NCI-H1417 treated with DMSO at 0.1 percent for 48 hours (cell line): ENCODE measurements at regions not wholly inside any gene's neighbourhood (a gene's known extent, or its start where the extent isn't known, plus 50 kb on each side); places are given as distances from the start of the nearest gene placed in this dataset.

Experiments
- DNase-seq: peaks from one replicate; lab custom pipeline; 2025; lab: John Stamatoyannopoulos, UW

GRCh38 chr1:168782559-168783116 is 53.6 kb upstream of the DPT start:
- no peak for DNase-seq

GRCh38 chr1:168783458-168784210 is 54.6 kb upstream of the DPT start:
- no peak for DNase-seq

- no peak for DNase-seq
Observed at GRCh38 chr1:168786476-168787330, 57.7 kb upstream of the DPT start.

- no peak for DNase-seq
Observed at GRCh38 chr1:168788258-168788657, 59.3 kb upstream of the DPT start.

GRCh38 chr1:168789501-168789900 is 60.5 kb upstream of the DPT start:
- no peak for DNase-seq

GRCh38 chr1:168792142-168792541 is 63.1 kb upstream of the DPT start:
- DNase-seq = no peak

GRCh38 chr1:168792592-168793125 is 63.7 kb upstream of the DPT start:
- DNase-seq = no peak

DNA sequence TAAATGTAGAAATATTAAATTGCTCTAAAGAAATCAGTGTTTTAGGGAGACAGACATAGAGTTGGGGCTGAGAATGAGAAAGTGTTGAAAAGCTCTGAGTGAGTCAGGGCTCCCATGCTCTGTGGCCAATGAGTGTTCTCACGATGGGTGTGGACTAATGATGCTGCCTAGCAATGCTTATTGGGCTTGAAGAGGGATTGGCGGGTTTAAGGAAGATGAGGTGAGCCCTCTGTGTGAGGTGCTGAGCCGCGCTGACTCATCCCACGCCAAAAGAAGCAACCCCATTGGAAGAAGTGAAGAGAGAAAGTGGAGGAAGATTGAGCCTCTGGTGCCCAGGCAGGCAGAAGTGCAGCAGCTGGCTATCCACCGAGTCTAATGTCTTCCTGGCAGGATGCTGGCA is 65.1 kb upstream of the DPT start:
- DNase-seq = no peak

- DNase-seq = no peak
Observed at GRCh38 chr1:168795681-168796080, 66.7 kb upstream of the DPT start.

DNA sequence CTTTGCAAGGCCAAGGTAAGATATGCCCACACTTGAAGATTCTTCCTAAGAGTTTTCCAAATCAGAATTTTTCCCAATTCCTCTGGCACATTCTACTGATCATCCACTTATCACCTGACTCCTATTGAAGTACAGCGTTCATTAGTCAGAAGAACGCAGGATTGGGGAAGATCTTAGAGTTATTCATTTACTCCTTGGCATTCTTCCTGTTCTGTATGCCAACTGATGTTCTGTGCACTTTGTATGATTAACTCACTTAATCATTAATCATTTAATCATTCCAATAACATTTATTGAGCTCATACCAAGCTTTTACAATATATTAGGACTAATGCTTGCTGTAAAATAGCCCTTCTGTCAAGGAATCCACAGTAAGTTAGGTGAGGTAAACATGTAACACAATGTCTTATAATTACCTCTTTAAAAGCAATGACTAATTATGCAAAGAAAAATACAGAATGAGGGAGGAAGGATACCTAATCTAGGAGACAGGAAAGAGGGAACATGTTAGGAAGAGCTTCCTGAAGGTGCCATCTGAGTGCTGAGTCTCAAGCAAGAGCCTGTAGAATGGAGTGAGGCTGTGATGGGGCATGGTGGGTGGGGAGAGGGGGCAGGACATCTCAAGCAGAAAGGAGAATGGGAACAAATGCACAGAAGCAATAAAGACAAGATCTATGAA is 71.1 kb upstream of the DPT start:
- DNase-seq = no peak

DNA sequence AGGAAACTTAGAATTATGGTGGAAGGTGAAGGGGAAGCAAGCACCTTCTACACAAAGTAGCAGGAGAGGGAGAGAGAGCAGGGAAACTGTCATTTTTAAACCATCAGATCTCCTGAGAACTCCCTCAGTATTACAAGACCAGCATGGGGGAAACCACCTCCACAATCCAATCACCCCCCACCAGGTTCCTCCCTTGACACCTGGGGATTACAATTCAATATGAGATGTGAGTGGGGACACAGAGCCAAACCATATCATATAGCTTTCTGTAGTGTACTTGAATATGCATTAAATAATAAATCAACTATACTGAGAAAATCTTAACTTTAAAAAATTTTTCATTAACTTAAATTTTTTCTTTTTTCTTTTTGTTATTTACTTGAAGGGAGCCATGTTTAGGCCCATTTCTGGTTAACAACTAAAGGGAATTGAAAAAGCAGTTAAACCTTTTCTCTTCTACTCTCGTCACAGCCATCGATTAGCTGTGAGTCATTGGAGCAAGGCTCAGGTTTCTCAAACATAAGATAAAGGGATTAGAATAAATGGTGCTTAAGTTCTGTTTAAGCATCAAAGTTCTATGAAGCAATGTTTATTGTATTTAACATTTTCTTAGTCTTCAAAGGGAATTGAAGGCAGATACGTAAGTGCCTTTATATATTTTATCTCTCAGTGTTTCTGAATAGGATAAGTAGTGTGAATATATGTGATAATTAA is 72.2 kb upstream of the DPT start:
- DNase-seq = no peak

DNA sequence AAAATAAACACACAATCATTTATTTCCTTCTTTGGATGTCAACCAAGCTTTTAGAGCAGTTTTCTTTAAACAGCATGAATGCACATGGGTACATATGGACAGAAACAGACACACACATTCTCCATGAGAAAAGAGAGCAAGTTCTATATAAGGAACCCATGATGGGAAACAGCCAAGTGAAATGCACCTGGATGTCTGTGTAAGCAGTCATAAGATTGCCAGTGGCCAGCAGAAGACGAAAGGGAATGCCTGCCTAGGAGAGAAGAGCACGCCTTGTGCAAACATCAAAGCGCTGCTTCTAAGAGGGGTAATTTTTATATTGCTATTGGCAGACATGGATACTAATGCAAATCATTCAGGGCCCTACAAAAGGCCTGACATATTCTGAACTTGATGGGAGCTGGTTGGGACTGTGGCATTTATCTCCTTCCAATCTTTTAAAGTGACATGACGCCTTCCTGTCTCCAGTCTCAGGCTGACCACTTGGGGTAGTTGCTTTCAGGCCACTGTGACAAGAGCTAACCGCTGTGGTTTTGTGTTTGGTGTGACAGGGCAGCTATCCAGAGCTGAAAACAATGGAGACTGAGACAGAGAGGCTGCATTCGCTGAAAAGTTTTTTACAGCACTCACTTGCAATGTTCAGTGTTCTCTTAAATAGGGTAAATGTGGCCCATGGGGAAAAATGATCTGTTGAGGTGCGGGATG is 75.0 kb upstream of the DPT start:
- no peak for DNase-seq

DNA sequence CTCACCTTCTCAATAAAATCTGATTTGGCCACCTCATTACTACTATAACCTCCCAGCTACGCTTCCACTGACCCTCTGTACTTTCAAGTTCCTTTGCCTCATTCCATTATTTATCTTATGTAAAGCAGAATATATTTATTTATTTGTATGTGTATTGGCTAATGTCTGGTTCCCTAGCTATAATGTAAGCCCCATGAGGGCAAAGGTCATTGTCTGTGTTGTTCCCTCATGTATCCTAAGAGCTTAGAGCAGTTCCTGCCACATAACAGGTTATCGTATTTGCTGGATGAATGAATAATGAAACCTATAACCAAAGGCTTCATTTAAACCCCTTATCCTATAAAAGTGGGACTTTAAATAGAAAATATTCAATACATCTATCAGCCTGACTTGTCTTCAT is 77.9 kb upstream of the DPT start:
- no peak for DNase-seq

DNA sequence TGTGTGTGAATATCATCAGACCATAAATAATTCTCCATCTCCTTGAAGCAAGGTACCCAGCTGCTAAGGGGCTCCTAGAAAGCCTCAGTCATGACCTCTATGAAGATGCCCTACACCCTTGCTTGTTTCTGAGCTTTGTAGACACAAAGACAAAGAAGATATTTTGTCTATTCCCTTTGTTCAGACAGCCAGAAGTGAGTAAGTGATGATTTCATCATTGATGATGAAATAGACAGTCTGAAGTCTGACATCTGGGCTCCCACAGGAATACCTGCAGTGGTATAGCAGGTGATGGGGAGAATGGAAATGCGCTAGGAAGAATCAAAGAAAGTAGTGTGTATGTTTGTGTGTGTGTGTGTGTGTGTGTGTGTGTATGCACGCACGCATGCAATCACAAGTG is 82.2 kb upstream of the DPT start:
- no peak for DNase-seq

GRCh38 chr1:168819668-168820067 is 90.7 kb upstream of the DPT start:
- DNase-seq = no peak

GRCh38 chr1:168821434-168821833 is 92.4 kb upstream of the DPT start:
- no peak for DNase-seq

DNA sequence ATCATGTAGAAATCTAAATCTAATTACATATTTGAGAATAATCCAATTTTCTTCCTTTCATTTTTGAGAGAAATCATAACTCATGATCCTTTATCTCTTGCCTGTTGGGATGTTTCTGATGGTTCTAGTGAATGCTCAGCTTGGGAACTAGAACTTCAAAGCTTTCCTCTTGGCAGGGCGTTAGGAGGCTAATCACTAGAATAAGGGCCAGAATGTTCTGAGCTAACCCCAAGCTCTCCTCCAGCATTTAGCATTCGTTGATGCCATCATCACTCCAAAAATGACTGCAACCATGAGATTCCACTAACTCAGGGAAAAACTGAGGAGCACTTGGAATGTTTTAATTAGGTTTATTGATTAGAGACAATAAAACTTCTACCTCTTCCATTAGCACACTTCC is 93.9 kb upstream of the DPT start:
- no peak for DNase-seq

DNA sequence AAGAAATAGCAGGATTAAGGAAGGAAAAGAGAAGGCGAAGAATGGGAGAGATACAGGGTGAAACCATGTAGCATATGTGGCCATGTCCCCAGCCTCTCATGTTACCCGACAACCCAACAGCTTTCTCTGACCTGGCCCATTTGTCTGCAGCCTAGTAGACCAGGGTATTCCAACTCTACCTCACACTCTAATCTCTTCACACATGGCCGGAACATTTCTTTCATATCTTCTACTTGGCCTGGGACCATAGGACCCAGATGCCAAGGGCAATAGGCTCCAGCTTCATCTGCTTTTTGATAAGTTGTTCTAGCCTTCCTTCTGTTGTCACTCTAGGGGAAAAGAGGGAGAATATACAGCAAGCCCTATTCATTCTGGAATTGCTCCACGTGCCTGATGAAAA is 95.0 kb upstream of the DPT start:
- DNase-seq = no peak

GRCh38 chr1:168824418-168825065 is 95.5 kb upstream of the DPT start:
- no peak for DNase-seq

GRCh38 chr1:168825129-168825528 is 96.1 kb upstream of the DPT start:
- DNase-seq = no peak

DNA sequence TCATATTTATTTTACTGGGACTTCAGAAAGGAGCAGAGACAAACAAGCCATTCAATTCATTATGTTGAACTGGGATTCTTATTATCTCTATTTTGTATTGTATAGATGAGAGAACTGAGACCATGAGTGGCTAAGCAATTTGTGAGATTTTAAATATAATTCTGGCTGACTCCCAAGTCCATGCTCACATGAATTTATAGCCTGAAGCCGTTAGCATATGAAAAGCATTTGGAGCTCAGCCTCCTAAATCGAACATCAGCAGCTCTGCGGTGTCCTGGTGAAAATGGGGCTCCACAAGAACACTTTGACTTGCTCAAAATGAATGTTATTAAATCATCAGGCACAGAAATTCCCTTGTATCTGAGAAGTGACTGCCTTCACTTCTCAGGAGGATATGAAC is 96.8 kb upstream of the DPT start:
- no peak for DNase-seq
